ENCODE measurements at regions not wholly inside any gene's neighbourhood (a gene's known extent, or its start where the extent isn't known, plus 50 kb on each side); places are given as distances from the start of the nearest gene placed in this dataset.

- no peak for ATAC-seq (replicated peaks)
- no peak for DNase-seq
- Mint-ChIP-seq H3K4me1 (no peaks in the 10 kb centered on the region), H3K36me3 (no peaks in the 10 kb centered on the region), H3K9me3 (peaks cover 0 to 4% of the 10 kb centered on the region in 2 donors), H3K27ac (no peak overlapping the region), H3K27me3 (no peaks in the 10 kb centered on the region), H3K4me3 (no peak overlapping the region)
Measured at GRCh38 chr3:34782871-34783270, 856.5 kb upstream of the ARPP21 start.

DNA sequence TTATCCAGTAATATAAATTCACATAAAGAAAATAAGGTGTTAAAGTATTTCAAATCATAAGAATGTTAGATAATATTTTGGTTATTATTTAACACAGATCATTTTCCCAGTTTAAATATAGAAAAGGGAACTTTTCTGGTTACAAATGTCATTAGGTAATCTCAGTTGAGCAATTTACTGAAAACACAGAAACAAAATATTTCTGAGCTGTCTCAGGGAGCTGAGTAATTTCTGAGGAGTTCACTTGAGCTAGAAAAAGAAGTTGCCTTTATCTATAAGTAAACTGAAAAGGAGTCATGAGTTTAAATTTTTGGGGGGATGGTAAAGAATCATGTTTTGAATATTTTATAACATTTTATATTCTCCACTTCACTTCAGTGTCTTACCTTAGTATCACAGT, 855.4 kb upstream of the ARPP21 start:
- Mint-ChIP-seq H3K4me1 (no peaks in the 10 kb centered on the region), H3K27ac (no peak overlapping the region)

DNA sequence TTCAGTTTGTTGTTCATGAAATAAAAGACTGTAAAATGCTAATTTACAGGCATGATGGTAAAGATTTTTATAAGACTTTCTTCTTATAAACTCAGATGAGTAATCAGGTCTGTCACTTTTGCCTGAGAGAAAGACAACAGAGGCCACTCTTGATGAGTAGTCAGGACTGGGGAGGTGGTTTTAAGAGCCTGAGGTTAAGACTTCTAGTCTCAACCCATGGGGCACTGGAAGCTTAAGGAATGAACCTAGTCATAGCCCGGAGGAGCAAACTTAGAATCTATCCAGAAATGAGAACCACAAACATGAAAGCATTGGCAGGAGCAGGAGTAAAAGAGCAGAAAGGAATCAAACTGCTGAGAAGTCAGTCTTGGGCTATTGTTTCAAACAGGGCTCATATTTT, 846.3 kb upstream of the ARPP21 start:
- Mint-ChIP-seq H3K27ac (no peak overlapping the region), H3K36me3 (no peaks in the 10 kb centered on the region), H3K27me3 (no peaks in the 10 kb centered on the region), H3K4me1 (no peaks in the 10 kb centered on the region), H3K9me3 (no peaks in the 10 kb centered on the region), H3K4me3 (no peak overlapping the region)
- ATAC-seq (replicated peaks) (no peak), DNase-seq (no peak)

More for the DNA sequence above, 855.4 kb upstream of the ARPP21 start:
- ATAC-seq (replicated peaks) (no peak), DNase-seq (no peak)
- no peak overlapping the region for H3K4me3 Mint-ChIP-seq
- no peaks in the 10 kb centered on the region for H3K36me3 Mint-ChIP-seq
- peaks cover 0 to 4% of the 10 kb centered on the region in 2 donors for H3K9me3 Mint-ChIP-seq
- no peaks in the 10 kb centered on the region for H3K27me3 Mint-ChIP-seq

- no peaks in the 10 kb centered on the region for H3K4me1 Mint-ChIP-seq
- no peak for ATAC-seq (replicated peaks)
- DNase-seq = no peak
- H3K27ac Mint-ChIP-seq = no peak overlapping the region
- H3K36me3 Mint-ChIP-seq = no peaks in the 10 kb centered on the region
- H3K9me3 Mint-ChIP-seq = no peaks in the 10 kb centered on the region
- no peaks in the 10 kb centered on the region for H3K27me3 Mint-ChIP-seq
- H3K4me3 Mint-ChIP-seq = no peak overlapping the region
Measured at GRCh38 chr3:34807611-34808010, 831.7 kb upstream of the ARPP21 start.

- Mint-ChIP-seq H3K36me3 (no peaks in the 10 kb centered on the region), H3K4me1 (no peaks in the 10 kb centered on the region)
- no peak for DNase-seq
Measured at GRCh38 chr3:34808287-34808686, 831.0 kb upstream of the ARPP21 start.

GRCh38 chr3:34828847-34829246, 810.5 kb upstream of the ARPP21 start:
- no peak for DNase-seq

More at GRCh38 chr3:34808287-34808686, 831.0 kb upstream of the ARPP21 start:
- no peaks in the 10 kb centered on the region for H3K27me3 Mint-ChIP-seq
- H3K4me3 Mint-ChIP-seq = no peak overlapping the region
- no peaks in the 10 kb centered on the region for H3K9me3 Mint-ChIP-seq
- no peak overlapping the region for H3K27ac Mint-ChIP-seq
- no peak for ATAC-seq (replicated peaks)

DNA sequence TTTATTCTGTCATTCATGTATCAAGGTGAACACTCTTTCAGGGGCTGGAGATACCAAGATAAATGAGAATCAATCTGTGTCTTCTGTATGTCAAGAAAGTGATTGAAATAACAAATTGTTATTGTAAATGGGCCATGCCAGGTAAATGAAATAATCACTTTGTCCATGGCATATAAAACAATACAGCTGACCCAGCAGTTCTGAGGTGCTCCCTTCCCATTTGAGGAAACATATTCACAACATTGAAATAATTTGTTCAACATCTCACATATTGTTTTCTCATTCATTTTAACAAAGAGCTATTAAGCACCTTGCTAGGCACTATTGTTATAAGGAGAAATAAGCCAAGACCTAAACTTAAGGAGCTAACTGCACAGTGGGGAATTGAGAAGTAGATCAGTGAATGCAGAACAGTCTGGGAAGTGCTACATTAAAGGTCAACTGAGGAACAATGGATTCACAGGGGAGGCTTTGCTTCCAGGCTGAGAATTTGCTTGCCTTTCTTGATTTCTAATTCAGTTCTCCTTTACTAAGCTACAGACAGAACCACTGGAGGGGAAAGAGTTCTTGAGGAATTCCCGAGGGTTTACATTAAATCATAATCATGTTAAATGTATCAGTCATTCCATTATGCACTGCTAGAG, 806.3 kb upstream of the ARPP21 start:
- H3K4me3 Mint-ChIP-seq = no peak overlapping the region
- no peak overlapping the region for H3K27ac Mint-ChIP-seq
- no peak for DNase-seq
- ATAC-seq (replicated peaks) = no peak
- H3K9me3 Mint-ChIP-seq = peaks cover 0 to 3% of the 10 kb centered on the region in 2 donors
- no peaks in the 10 kb centered on the region for H3K36me3 Mint-ChIP-seq
- H3K27me3 Mint-ChIP-seq = peaks cover 0 to 1% of the 10 kb centered on the region in 2 donors
- no peaks in the 10 kb centered on the region for H3K4me1 Mint-ChIP-seq

More at GRCh38 chr3:34828847-34829246, 810.5 kb upstream of the ARPP21 start:
- ATAC-seq (replicated peaks) = no peak
- Mint-ChIP-seq H3K27me3 (no peaks in the 10 kb centered on the region), H3K4me3 (no peak overlapping the region), H3K4me1 (no peaks in the 10 kb centered on the region), H3K9me3 (peaks cover 4 to 9% of the 10 kb centered on the region in 2 donors), H3K27ac (no peak overlapping the region), H3K36me3 (no peaks in the 10 kb centered on the region)

GRCh38 chr3:34837848-34838741, 801.2 kb upstream of the ARPP21 start:
- peaks cover 0 to 5% of the 10 kb centered on the region in 2 donors for H3K27me3 Mint-ChIP-seq
- no peak overlapping the region for H3K4me3 Mint-ChIP-seq
- H3K36me3 Mint-ChIP-seq = no peaks in the 10 kb centered on the region
- no peak for ATAC-seq (replicated peaks)
- no peak for DNase-seq
- no peak overlapping the region for H3K27ac Mint-ChIP-seq
- H3K4me1 Mint-ChIP-seq = no peaks in the 10 kb centered on the region
- H3K9me3 Mint-ChIP-seq = peaks cover 0 to 3% of the 10 kb centered on the region in 2 donors

DNA sequence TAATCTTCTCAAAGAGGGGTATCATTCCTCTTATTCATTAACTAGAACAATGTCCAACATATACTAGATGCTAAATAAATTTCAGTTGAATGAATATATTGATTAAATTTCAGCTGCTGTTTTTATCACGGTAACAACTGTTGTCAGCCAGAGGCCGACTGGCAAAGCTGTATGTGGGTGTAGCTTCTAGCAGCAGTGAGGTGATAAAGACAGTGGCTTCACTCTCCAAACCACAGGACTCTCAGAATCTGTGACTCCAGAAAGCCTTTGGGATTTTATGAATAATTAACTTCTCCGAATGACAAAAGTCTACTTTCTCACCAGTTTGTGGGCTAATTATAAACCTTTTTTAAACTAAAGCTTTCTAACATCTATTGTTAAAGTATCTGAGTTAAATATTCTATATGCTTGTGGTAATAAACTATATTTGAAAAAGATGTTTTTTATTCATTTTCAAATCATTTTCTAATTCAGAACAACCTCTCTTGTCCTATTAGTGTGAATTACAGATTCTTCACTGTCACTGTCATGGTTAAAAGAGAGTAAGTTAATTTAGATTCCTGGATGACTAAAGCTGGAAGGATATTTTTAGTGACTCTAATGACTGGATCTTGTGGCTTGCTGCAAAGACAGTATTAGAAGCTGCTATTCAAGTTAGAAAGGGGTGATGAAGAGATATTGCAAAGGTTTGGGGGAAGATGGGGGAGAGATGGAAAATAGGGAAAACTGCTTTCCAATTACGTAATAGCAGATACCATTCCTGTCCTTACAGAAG, 796.4 kb upstream of the ARPP21 start:
- H3K9me3 Mint-ChIP-seq = no peaks in the 10 kb centered on the region
- H3K4me3 Mint-ChIP-seq = no peak overlapping the region
- no peaks in the 10 kb centered on the region for H3K4me1 Mint-ChIP-seq
- no peak for ATAC-seq (replicated peaks)
- peaks cover 0 to 10% of the 10 kb centered on the region in 2 donors for H3K27me3 Mint-ChIP-seq
- H3K27ac Mint-ChIP-seq = no peak overlapping the region
- no peaks in the 10 kb centered on the region for H3K36me3 Mint-ChIP-seq
- DNase-seq = no peak

GRCh38 chr3:34844323-34844620, 795.1 kb upstream of the ARPP21 start:
- no peak for ATAC-seq (replicated peaks)
- peaks cover 0 to 10% of the 10 kb centered on the region in 2 donors for H3K27me3 Mint-ChIP-seq

GRCh38 chr3:34851137-34851536, 788.2 kb upstream of the ARPP21 start:
- Mint-ChIP-seq H3K36me3 (no peaks in the 10 kb centered on the region), H3K9me3 (no peaks in the 10 kb centered on the region), H3K4me3 (no peak overlapping the region), H3K4me1 (peaks cover 0 to under 1% of the 10 kb centered on the region in 2 donors), H3K27ac (no peak overlapping the region), H3K27me3 (peaks cover 0 to 10% of the 10 kb centered on the region in 2 donors)
- ATAC-seq (replicated peaks) (no peak), DNase-seq (no peak)

More at GRCh38 chr3:34844323-34844620, 795.1 kb upstream of the ARPP21 start:
- Mint-ChIP-seq H3K4me3 (no peak overlapping the region), H3K4me1 (no peaks in the 10 kb centered on the region), H3K27ac (no peak overlapping the region), H3K9me3 (no peaks in the 10 kb centered on the region), H3K36me3 (no peaks in the 10 kb centered on the region)
- no peak for DNase-seq

DNA sequence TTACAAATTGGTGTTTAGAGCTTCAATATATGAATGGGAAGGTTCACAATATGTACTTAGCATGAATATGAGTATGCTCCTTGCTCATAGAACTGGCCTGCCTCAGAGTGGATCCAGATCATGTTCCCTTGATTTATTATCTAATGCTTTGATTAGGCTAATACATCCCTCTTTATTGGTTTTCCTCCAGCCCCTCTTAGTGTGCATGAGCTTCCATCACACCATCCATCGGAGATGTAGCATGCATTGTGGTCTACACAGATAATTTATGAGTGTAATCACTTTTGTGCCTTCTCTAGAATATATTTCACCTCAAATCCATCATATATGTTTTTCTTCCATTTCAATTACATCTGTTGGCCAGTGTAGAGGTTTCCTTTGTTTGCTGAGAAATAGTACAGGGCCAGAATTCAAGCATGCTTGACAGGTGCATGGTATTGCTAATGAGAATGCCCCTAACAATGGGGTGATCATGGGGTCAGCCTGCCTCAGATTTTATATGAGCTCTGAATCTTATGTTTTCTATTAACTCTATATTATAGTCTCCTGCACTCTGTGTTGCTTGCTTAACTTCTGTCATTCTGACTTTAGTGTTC, 786.4 kb upstream of the ARPP21 start:
- Mint-ChIP-seq H3K27me3 (peaks cover 0 to 5% of the 10 kb centered on the region in 2 donors), H3K27ac (no peak overlapping the region), H3K4me3 (no peak overlapping the region), H3K9me3 (no peaks in the 10 kb centered on the region), H3K4me1 (peaks cover 0 to 4% of the 10 kb centered on the region in 2 donors), H3K36me3 (no peaks in the 10 kb centered on the region)
- ATAC-seq (replicated peaks) (no peak), DNase-seq (no peak)

GRCh38 chr3:34856081-34856947, 783.0 kb upstream of the ARPP21 start:
- ATAC-seq (replicated peaks) (no peak), DNase-seq (no peak)
- no peaks in the 10 kb centered on the region for H3K9me3 Mint-ChIP-seq
- no peaks in the 10 kb centered on the region for H3K36me3 Mint-ChIP-seq
- no peak overlapping the region for H3K27ac Mint-ChIP-seq
- H3K27me3 Mint-ChIP-seq = no peaks in the 10 kb centered on the region
- H3K4me1 Mint-ChIP-seq = peaks cover 0 to 5% of the 10 kb centered on the region in 2 donors
- no peak overlapping the region for H3K4me3 Mint-ChIP-seq

All from stimulated activated naive B cell treated with anti-CD40 and anti-IgM and Interleukin-4, amounts not matched to agents 10 μg/mL and 1 μg/mL and 100 μg/mL, for 72 hours (primary cell).